HT1080 (cell line): ENCODE measurements at regions not wholly inside any gene's neighbourhood (a gene's known extent, or its start where the extent isn't known, plus 50 kb on each side); places are given as distances from the start of the nearest gene placed in this dataset. TPM values are rescaled to one million over a fixed set of nuclear protein-coding genes. Genes with fewer than 3 reads are reported as not detected.

Experiments used
- DNase-seq: peaks from one replicate; pipeline ENCODE4 v3.0.0-alpha.2; 2015; ENCODE audit warnings: low read depth
- small RNA-seq: library from RNA; depleted of rRNA; stranded (forward); fragments of <200 nt; gene quantifications from one replicate; pipeline ENCODE3, GENCODE V24; 2014

DNA sequence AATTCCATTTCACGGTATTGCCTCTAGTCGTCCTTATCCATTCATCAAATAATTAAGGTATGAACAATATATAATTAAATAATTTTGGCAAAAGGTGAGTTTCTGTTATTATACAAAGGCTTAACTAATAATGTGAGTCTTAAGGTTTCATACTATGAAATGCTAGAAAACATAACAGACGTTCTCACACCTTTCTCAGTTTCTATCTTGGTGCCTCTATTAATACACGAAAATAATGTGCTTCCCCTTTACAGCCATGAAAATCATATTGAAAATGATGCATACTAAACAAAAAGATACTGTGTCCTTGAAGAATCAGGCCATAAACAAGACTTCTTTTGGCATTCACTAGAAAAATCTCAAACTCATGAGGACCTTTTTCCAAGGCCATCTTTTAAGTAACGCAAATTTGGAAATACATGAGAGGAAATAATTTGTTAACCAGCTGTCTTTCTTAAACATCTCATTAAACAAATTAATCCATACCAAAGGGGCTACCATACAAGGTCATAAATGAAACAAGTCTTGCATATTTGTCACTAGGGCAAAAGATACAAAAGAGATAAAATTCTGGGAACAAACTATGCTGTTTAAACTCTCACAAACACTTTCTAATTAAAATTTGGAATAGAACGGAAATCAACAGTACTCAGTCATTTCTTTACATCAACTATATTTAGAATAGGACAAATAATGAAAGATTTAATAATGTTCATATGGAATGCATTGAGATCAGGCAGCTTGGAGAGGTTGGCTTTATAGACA lies 53.9 kb upstream of the CAV2 start:
- no peak for DNase-seq

DNA sequence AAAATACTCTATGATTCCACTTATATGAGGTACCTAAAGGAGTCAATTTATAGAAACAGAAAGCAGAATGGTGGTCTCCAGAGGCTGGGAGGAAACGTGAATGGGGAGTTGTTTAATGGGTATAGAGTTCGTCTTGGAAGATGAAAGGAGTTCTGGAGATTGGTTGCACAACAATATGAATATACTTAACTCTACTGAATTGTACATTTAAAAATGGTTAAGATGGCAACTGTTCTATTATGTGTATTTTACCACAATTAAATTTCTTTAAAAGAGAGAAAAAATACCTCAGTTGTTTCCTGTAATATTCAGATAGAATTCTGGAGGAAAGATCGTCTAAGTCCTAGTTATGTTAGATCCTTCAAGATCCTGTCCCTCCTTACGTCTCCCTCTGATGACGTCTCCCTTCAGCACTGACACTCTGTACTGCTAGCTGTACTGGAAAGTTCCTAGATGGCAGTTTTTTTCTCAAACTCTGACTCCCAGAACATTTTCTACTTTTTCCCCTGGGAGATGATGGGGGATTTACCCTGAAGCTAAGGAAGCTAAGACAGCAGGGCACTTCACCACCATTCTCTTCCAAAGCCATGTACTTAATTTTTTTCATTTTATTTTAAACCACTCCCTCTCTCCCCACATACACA lies 53.2 kb upstream of the CAV2 start:
- DNase-seq = no peak

DNA sequence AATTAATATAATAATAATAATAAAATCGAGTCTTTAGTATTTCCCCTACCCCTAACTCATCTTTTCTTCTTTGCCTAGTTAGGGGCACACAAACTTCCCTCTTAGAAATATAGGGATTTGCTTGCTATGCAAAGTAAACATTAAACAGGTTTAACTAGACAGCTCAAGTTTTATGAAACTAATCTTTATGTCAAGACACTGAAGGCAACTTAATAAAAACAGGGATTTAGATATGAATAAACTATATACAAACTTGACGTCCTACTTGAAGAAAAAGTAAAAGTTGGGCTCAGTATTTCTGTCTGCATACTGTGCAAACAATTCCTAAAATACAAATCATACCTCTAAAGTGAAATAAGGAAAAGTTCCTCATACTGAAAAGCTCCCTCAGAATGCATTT lies 52.1 kb upstream of the CAV2 start:
- DNase-seq = no peak

DNA sequence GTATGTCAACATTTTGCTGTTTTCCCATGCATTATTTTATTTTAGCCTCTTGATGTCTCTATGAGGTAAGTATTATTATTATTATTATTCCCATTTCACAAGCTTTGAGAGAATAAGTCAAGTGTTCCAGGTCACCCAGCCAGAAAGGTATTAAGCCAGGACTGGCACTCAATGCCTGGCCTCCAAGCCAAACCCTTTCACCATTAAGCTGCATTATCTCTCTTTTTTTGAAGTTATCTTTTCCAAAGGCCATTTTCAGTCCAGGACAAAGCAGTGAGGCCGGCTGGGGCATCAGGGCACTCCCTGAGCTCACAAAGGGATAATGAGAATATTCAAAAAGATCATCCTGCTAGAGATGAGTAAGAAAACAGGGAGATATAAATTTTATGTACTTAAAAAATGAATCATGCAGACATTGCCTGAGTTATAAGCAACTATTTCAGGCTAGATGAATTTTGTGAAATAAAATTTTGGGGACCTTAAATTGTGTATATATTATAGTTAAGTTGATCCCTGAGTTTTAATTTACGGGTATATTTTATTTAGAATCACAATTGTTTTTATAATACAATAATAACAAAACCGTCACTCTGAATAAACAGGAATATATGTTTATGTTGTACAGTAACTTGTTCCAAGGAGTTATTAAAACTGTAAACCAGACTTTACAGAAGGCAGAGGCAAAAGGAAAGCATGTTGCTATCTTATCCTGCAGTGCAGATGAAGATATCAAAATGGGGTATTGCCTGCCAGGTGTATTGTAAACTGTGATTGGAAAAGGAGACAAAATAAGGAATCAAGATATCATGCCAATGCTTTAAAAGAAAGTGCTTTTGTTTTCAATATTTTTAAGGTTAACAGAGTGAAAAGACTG lies 51.3 kb upstream of the CAV2 start:
- DNase-seq = no peak

DNA sequence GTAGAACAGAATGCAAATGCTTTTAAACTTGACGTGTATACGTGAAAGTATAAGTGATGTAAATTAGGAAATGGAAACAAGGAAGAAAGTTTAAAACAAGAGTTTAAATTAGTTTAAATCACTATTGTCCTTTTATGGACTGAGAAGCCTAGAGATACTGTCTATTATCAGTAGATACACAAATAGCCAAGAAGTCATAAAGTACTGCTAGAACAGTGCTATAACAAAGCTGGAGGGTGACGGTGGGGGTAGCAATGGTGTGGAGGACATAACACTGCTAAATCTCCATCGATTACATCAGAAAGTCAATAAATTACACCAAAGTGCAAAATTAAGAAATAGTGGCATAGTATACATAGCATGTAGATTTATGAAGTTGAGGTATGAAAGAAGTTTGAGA lies 50.1 kb upstream of the CAV2 start:
- DNase-seq = no peak

Small RNA genes lying in the stretch of these regions (small RNA-seq; reads per million reads assigned to genes)
- gene RF00017 = not detected
